Progenitor cell of endocrine pancreas (in vitro differentiated cells): ENCODE measurements at regions not wholly inside any gene's neighbourhood (a gene's known extent, or its start where the extent isn't known, plus 50 kb on each side); places are given as distances from the start of the nearest gene placed in this dataset.

Source experiments
- DNase-seq: peaks from one replicate; pipeline ENCODE4 v3.0.0; 2021; ENCODE audit warnings: low spot score; ENCODE audit not compliant: unreplicated experiment
- H3K27ac Mint-ChIP-seq: 2 replicates; pipeline ENCODE4 v1.8.0; 2021; ENCODE audit warnings: mild to moderate bottlenecking, moderate library complexity, mixed read lengths
- H3K27me3 Mint-ChIP-seq: 2 replicates; pipeline ENCODE4 v1.8.0; 2021; ENCODE audit warnings: mixed read lengths
- H3K36me3 Mint-ChIP-seq: 2 replicates; pipeline ENCODE4 v1.8.0; 2022; ENCODE audit warnings: mixed read lengths; ENCODE audit not compliant: insufficient read depth
- H3K4me1 Mint-ChIP-seq: 2 replicates; pipeline ENCODE4 v1.8.0; 2021; ENCODE audit warnings: low read depth, mixed read lengths
- H3K4me3 Mint-ChIP-seq: 2 replicates; pipeline ENCODE4 v1.8.0; 2021; ENCODE audit warnings: low read depth, mild to moderate bottlenecking, moderate library complexity, mixed read lengths
- H3K9me3 Mint-ChIP-seq: 2 replicates; pipeline ENCODE4 v1.8.0; 2021; ENCODE audit warnings: low read depth, mixed read lengths
- TF ChIP-seq, protein P1 (sequence below): fragments of 200-600 bp; sonication (generic); IDR thresholded peaks from one replicate; pipeline ENCODE4 v1.5.0; 2021; ENCODE audit warnings: antibody characterized with exemption, mild to moderate bottlenecking; ENCODE audit not compliant: unreplicated experiment

DNA sequence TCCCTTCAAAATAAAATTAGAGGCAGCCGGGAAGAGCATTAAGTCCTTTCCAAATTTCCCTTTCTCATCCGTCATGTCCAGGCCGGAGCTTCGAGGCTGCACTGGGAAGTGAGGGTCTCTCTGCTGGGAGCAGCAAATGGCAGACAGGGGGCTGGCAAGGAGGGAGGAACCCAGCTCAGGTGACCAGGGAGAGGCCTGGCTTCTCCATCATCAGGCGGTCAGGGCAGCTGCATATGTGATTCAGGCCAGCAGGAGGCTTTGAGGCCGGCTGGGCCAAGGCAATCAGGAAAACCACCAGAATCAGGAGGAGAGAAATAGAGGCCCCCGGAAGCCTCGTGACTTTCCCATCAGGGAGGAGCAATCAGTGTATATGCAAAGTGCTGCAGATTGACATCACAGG is 85.0 kb upstream of the RPL38 start:
- Mint-ChIP-seq H3K27ac (no peak overlapping the region), H3K9me3 (peaks cover 4% of the 10 kb centered on the region), H3K27me3 (peaks cover 36% of the 10 kb centered on the region), H3K4me3 (no peak overlapping the region), H3K36me3 (no peaks in the 10 kb centered on the region), H3K4me1 (peaks cover 6% of the 10 kb centered on the region)
- TF ChIP-seq, protein P1, sequence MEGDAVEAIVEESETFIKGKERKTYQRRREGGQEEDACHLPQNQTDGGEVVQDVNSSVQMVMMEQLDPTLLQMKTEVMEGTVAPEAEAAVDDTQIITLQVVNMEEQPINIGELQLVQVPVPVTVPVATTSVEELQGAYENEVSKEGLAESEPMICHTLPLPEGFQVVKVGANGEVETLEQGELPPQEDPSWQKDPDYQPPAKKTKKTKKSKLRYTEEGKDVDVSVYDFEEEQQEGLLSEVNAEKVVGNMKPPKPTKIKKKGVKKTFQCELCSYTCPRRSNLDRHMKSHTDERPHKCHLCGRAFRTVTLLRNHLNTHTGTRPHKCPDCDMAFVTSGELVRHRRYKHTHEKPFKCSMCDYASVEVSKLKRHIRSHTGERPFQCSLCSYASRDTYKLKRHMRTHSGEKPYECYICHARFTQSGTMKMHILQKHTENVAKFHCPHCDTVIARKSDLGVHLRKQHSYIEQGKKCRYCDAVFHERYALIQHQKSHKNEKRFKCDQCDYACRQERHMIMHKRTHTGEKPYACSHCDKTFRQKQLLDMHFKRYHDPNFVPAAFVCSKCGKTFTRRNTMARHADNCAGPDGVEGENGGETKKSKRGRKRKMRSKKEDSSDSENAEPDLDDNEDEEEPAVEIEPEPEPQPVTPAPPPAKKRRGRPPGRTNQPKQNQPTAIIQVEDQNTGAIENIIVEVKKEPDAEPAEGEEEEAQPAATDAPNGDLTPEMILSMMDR = peak; percentile 51
- DNase-seq = no peak

DNA sequence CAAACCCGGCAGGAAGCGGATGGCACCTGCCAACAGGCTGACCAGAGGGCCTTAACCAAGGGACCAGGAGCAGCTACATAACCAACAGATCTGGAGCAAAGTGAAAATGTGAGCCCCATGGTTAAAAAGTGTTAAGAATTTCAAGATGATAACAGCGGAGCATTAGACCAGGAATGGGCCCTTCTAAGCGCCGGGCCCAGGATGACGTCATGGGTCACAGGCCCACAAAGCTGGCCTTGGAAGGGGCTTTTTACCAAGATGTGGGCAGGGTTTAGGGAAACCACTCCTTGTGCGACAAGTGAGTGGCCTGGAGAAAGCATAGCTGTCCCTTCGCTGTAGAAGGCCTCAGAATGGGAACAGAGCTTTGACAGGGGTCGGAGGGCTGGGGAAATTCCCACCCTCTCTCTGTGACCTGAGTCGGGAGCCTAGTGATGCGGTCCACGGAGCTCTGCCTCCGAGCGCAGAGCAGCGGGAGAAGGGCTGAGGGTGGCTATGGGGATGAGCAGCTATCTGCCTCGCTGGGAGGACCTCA is 84.4 kb upstream of the RPL38 start:
- Mint-ChIP-seq H3K9me3 (peaks cover 4% of the 10 kb centered on the region), H3K4me3 (no peak overlapping the region), H3K27ac (no peak overlapping the region), H3K36me3 (no peaks in the 10 kb centered on the region), H3K27me3 (peaks cover 34% of the 10 kb centered on the region), H3K4me1 (peaks cover 6% of the 10 kb centered on the region)
- no peak for DNase-seq
- TF ChIP-seq, protein P1 = no peak

DNA sequence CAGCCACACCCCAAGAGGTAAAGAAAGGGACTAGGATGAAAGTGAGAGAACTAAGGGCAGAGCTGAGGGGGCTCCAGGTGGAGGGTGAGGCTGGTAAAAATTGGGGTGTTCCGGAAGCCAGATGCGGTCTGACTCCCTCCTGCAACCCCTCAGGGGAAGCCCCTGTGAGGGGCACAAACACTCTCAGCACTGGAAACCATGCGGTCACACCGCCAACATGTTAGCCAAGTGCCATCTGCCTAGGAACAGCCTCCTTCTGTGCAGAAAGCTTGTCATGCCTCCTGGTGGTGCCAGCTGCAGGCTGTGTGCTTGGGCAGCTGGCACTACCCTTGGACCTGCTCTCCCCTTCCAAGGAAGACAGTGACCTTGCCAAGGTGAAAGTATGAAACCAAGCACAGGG is 83.5 kb upstream of the RPL38 start:
- DNase-seq = no peak
- Mint-ChIP-seq H3K27me3 (peaks cover 34% of the 10 kb centered on the region), H3K9me3 (peaks cover 4% of the 10 kb centered on the region), H3K36me3 (no peaks in the 10 kb centered on the region), H3K4me1 (peaks cover 6% of the 10 kb centered on the region), H3K4me3 (no peak overlapping the region), H3K27ac (no peak overlapping the region)
- TF ChIP-seq, protein P1 = no peak

DNA sequence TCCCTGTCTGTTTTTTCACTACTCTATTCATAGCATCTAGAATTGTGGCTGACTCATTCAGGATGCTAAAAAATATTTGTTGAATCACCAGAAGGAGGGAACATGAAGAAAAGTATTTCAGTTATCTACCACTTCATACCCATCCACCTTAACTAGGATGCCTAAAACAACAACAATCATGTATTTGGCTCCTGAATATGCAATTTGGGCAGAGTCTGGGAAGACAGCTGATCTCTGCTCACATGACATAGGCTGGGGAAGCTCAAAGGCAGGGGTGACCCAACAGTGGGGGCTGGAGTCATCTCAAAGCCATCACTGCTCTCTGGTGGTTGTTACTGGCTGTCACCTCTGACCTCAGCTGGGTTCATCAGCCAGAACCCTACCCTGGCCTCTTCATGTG is 80.1 kb upstream of the RPL38 start:
- H3K27me3 Mint-ChIP-seq = peaks cover 6% of the 10 kb centered on the region
- peaks cover 4% of the 10 kb centered on the region for H3K9me3 Mint-ChIP-seq
- peak overlapping the region; percentile 0 for H3K27ac Mint-ChIP-seq
- TF ChIP-seq, protein P1 = no peak
- peaks cover 4% of the 10 kb centered on the region for H3K4me1 Mint-ChIP-seq
- H3K4me3 Mint-ChIP-seq = no peak overlapping the region
- no peaks in the 10 kb centered on the region for H3K36me3 Mint-ChIP-seq
- no peak for DNase-seq

DNA sequence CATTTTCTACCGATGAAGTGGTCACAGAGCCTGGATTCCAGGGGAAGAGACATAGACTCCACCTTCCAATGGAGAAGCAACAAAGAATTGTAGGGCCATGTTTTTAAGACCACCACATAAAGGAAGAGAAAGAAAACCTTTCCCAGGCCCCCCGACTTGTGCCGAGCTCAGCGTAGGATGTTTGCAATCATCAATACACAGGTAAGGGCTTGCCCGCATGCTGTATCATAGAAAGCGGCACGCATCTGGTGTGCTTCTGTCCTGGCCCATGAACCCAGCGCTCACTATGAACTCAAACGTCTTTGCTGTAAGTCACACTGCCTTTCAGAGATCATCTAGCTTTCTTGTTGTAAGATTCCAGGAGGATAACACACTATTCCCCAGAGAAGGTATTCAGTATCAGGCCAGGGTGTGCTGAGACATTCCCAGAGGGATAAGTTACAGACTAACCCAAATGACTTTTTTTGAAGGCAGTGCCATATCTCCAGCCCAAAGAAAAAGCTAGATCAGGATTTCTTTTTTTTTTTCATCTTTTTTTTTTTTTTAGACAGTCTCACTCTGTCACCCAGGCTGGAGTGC is 79.5 kb upstream of the RPL38 start:
- TF ChIP-seq, protein P1 = no peak
- Mint-ChIP-seq H3K27ac (no peak overlapping the region), H3K36me3 (no peaks in the 10 kb centered on the region), H3K4me1 (peaks cover 4% of the 10 kb centered on the region), H3K4me3 (no peak overlapping the region), H3K9me3 (peaks cover 4% of the 10 kb centered on the region), H3K27me3 (no peaks in the 10 kb centered on the region)
- DNase-seq = no peak
